GM10266 (cell line): ENCODE measurements at regions not wholly inside any gene's neighbourhood (a gene's known extent, or its start where the extent isn't known, plus 50 kb on each side); places are given as distances from the start of the nearest gene placed in this dataset.

Experiments
- DNase-seq: peaks from one replicate; pipeline ENCODE4 v3.0.0; 2012; ENCODE audit errors: extremely low spot score
- CTCF ChIP-seq: IDR thresholded peaks from 2 replicates; pipeline ENCODE4 v1.5.1; 2012; ENCODE audit warnings: mild to moderate bottlenecking, low read depth; ENCODE audit not compliant: control insufficient read depth, insufficient read depth; ENCODE audit errors: missing control alignments

DNA sequence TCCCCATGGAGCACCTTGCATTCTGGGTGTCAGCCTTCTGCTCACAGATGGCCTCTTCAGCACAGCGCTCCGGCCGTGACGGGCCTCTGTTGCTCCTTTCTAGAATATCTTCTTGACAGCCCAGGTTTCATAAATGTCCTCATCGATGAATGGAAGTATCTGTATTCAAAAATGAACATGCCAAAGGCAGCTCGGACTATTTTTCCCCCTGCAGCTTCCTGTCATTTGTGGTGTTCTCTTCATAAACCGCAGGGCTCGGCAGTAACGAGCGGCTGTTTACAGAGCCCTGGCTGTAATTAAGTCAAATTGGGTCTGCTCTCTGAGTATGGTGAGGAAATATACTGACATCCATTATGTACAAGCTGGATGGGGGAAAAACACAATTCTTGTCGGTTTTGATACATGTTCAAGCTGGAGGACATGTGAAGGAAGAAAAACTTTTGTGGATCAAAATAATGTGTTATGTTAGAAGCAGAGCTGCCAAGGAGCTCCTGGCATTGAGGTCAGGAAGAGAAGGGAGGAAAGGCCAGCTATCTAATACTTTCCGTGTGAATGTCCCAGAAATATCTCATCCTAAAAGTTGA is 154.1 kb upstream of the CD180 start:
- no peak for TF ChIP-seq CTCF

GRCh38 chr5:67350185-67350584 is 153.6 kb upstream of the CD180 start:
- no peak for DNase-seq
- TF ChIP-seq CTCF, result no peak

More for the DNA sequence above, 154.1 kb upstream of the CD180 start:
- no peak for DNase-seq

GRCh38 chr5:67347821-67348220 is 151.2 kb upstream of the CD180 start:
- DNase-seq, result no peak
- TF ChIP-seq CTCF, result no peak

- TF ChIP-seq CTCF, result no peak
- no peak for DNase-seq
These were observed 150.0 kb upstream of the CD180 start for GRCh38 chr5:67346611-67347010.

GRCh38 chr5:67344870-67345269 is 148.3 kb upstream of the CD180 start:
- TF ChIP-seq CTCF, result no peak

DNA sequence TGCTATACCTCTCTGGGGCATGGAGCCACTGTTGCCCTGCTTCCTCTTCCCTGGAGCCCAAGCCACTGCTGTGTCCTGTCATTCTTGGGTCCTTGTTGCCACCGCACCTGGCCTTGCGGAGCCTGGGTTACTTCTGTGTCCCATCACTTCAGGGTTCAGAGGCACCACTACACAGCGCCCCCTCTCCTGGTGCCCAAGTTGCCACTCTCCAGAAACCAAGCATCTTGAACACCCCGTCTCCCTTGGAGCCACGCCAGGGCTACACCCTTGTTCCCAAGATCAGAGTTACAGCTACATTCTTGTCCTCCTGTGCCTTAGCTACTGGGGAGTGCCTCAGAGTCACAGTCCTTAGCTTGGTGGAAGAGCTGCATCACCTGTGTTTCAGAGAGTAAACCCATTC is 147.2 kb upstream of the CD180 start:
- no peak for DNase-seq
- no peak for TF ChIP-seq CTCF

More at GRCh38 chr5:67344870-67345269, 148.3 kb upstream of the CD180 start:
- DNase-seq, result no peak

- no peak for DNase-seq
- no peak for TF ChIP-seq CTCF
These were observed 144.9 kb upstream of the CD180 start for GRCh38 chr5:67341478-67341877.
